ENCODE measurements at regions not wholly inside any gene's neighbourhood (a gene's known extent, or its start where the extent isn't known, plus 50 kb on each side); places are given as distances from the start of the nearest gene placed in this dataset.

DNA sequence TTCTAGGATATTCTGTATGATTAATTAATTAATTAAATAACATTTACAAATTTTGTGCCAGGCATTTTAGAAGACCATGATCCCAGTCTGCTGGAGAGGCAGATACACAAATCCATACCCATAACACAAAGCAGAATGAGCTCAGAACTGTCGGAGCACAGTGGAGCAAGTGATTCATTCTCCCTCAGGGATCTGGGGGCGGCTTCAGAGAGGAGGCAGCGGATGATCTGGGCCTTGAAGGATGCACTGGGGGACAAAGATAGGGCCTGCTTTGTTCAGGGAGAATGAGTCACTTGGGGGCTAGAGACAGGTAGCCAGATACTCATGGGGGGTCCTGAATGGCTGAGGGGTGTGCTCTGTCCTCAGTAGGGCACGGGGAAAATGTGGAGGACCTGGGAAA lies 50.9 kb upstream of the TRABD2B start:
- peaks cover 12% of the 10 kb centered on the region for H3K27me3 Mint-ChIP-seq (ENCODE audit: unreplicated experiment)
- no peaks in the 10 kb centered on the region for H3K36me3 Mint-ChIP-seq (ENCODE audit: low read depth, unreplicated experiment)
- no peaks in the 10 kb centered on the region for H3K4me1 Mint-ChIP-seq (ENCODE audit: unreplicated experiment)
- no peak overlapping the region for H3K4me3 Mint-ChIP-seq (ENCODE audit: unreplicated experiment)
- DNase-seq (ENCODE audit: low spot score), result no peak
- H3K27ac Mint-ChIP-seq (ENCODE audit: unreplicated experiment), result no peak overlapping the region
- TF ChIP-seq, protein P1, sequence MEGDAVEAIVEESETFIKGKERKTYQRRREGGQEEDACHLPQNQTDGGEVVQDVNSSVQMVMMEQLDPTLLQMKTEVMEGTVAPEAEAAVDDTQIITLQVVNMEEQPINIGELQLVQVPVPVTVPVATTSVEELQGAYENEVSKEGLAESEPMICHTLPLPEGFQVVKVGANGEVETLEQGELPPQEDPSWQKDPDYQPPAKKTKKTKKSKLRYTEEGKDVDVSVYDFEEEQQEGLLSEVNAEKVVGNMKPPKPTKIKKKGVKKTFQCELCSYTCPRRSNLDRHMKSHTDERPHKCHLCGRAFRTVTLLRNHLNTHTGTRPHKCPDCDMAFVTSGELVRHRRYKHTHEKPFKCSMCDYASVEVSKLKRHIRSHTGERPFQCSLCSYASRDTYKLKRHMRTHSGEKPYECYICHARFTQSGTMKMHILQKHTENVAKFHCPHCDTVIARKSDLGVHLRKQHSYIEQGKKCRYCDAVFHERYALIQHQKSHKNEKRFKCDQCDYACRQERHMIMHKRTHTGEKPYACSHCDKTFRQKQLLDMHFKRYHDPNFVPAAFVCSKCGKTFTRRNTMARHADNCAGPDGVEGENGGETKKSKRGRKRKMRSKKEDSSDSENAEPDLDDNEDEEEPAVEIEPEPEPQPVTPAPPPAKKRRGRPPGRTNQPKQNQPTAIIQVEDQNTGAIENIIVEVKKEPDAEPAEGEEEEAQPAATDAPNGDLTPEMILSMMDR (IDR thresholded peaks at IDR 0.05; ENCODE audit: unreplicated experiment), result no peak
- no peaks in the 10 kb centered on the region for H3K9me3 Mint-ChIP-seq (ENCODE audit: unreplicated experiment)

DNA sequence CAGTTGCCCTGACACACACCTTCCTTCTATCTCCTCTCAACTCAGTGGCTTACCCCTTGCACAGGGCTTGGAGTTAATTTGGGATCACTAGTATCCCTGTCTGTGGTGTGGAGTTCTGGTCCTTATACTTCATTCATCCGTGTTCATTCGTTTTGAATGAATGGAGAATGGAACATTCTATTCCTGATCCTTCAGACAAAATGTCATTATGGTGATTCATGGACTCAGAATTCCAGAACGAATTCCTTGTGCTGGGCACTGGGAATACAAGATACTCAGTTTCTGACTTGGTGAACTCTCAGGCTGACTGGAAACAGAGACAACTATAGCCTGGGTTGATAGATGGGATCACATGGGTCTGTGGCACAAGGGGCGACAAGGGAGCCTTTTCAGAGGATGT lies 49.9 kb upstream of the TRABD2B start:
- Mint-ChIP-seq H3K27ac (ENCODE audit: unreplicated experiment) (no peak overlapping the region), H3K4me3 (ENCODE audit: unreplicated experiment) (no peak overlapping the region), H3K4me1 (ENCODE audit: unreplicated experiment) (no peaks in the 10 kb centered on the region), H3K36me3 (ENCODE audit: low read depth, unreplicated experiment) (no peaks in the 10 kb centered on the region), H3K9me3 (ENCODE audit: unreplicated experiment) (no peaks in the 10 kb centered on the region), H3K27me3 (ENCODE audit: unreplicated experiment) (peaks cover 12% of the 10 kb centered on the region)
- no peak for DNase-seq (ENCODE audit: low spot score)
- TF ChIP-seq, protein P1 (IDR thresholded peaks at IDR 0.05; ENCODE audit: unreplicated experiment), result no peak

Measured in endothelial cell (in vitro differentiated cells).